ENCODE measurements at regions not wholly inside any gene's neighbourhood (a gene's known extent, or its start where the extent isn't known, plus 50 kb on each side); places are given as distances from the start of the nearest gene placed in this dataset.

GRCh38 chr19:30175987-30176386 is 196.2 kb upstream of the ZNF536 start (continued):
- no peak for TF ChIP-seq REST (IDR thresholded peaks at IDR 0.05; ENCODE audit: low read depth, low read length)
- no peak for TF ChIP-seq MAX (IDR thresholded peaks at IDR 0.05; ENCODE audit: low read depth)
- no peak for TF ChIP-seq TCF12 (IDR thresholded peaks at IDR 0.05)
- no peak for TF ChIP-seq RCOR1 (IDR thresholded peaks at IDR 0.05; ENCODE audit: low read length)
- no peak for TF ChIP-seq PBX3 (IDR thresholded peaks at IDR 0.05)

GRCh38 chr19:30178721-30179402 is 193.3 kb upstream of the ZNF536 start:
- no peak for DNase-seq
- WGBS (ENCODE audit: low lambda C conversion rate) = 21% methylated on average over 4 of the region's 4 CpGs
- ChIA-PET CTCF (no interaction called here), POLR2A (no interaction called here)
- Histone ChIP-seq H4K20me1 (ENCODE audit: insufficient read depth) (no peaks in the 10 kb centered on the region), H3K4me1 (ENCODE audit: control insufficient read depth in 1 of 2, insufficient read depth in 2 of 2, low read depth in 1 of 2, low read length in 1 of 2) (peaks cover 0 to 4% of the 10 kb centered on the region in 2 experiments; a peak in 1 of 4 replicates), H3K9ac (no peak overlapping the region), H3K4me2 (no peak overlapping the region), H3F3A (replicated peaks; ENCODE audit: insufficient read depth) (no peaks in the 10 kb centered on the region), H2AFZ (ENCODE audit: low read depth) (no peak overlapping the region), H3K79me2 (ENCODE audit: insufficient read depth) (no peaks in the 10 kb centered on the region), H3K9me3 (0 out of 2 replicates have a peak, but pooled peaks cover 14% of the 10 kb centered on the region), H3K27ac (ENCODE audit: low read depth in 2 of 2, low read length in 1 of 2) (no peak overlapping the region), H3K36me3 (replicated peaks in 1 of 2; ENCODE audit: control insufficient read depth in 1 of 2, insufficient read depth in 2 of 2, low read length in 1 of 2) (no peaks in the 10 kb centered on the region), H3K9me2 (no peaks in the 10 kb centered on the region), H3K27me3 (ENCODE audit: insufficient read depth) (no peaks in the 10 kb centered on the region), H3K4me3 (ENCODE audit: low read depth in 2 of 2, low read length in 1 of 2) (no peak overlapping the region)
- no peak for TF ChIP-seq GATA2 (CRISPR knock-in tag; IDR thresholded peaks at IDR 0.05)
- TF ChIP-seq MXI1 (IDR thresholded peaks at IDR 0.05; ENCODE audit: low read depth, low read length) = no peak
- no peak for TF ChIP-seq MAX (IDR thresholded peaks at IDR 0.05; ENCODE audit: low read depth)
- TF ChIP-seq FOSL2 (IDR thresholded peaks at IDR 0.05; ENCODE audit: borderline replicate concordance, low read depth) = no peak
- TF ChIP-seq USF1 (IDR thresholded peaks at IDR 0.05; ENCODE audit: borderline replicate concordance, low read depth) = no peak

All from SK-N-SH (cell line).